AG09319 (cell line): ENCODE measurements at regions not wholly inside any gene's neighbourhood (a gene's known extent, or its start where the extent isn't known, plus 50 kb on each side); places are given as distances from the start of the nearest gene placed in this dataset.

Source experiments
- DNase-seq: peaks from one replicate; pipeline ENCODE4 v3.0.0-alpha.2; 2010; ENCODE audit warnings: low read depth; ENCODE audit errors: extremely low read depth
- TF ChIP-seq, protein P1 (sequence below): IDR thresholded peaks from 2 replicates; pipeline ENCODE4 v1.5.1; 2011; ENCODE audit warnings: low read depth, mild to moderate bottlenecking, inconsistent platforms, low read length, moderate library complexity

DNA sequence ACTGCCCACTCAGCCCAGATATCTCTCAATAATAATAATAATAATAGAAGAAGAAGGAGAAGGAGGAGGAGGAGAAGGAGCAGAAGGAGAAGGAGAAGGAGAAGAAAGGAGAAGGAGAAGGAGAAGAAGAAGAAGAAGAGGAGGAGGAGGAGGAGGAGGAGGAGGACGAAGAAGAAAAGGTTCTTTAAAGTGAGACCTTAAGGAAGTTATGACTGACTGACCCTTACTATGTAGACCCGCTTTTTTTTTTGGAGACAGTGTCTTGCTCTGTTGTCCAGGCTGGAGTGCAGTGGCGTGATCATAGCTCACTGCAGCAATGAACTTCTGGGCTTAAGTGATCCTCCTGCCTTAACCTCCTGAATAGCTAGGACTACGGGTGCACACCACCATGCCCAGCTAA lies 88.9 kb upstream of the RFX8 start:
- DNase-seq = no peak
- TF ChIP-seq, protein P1, sequence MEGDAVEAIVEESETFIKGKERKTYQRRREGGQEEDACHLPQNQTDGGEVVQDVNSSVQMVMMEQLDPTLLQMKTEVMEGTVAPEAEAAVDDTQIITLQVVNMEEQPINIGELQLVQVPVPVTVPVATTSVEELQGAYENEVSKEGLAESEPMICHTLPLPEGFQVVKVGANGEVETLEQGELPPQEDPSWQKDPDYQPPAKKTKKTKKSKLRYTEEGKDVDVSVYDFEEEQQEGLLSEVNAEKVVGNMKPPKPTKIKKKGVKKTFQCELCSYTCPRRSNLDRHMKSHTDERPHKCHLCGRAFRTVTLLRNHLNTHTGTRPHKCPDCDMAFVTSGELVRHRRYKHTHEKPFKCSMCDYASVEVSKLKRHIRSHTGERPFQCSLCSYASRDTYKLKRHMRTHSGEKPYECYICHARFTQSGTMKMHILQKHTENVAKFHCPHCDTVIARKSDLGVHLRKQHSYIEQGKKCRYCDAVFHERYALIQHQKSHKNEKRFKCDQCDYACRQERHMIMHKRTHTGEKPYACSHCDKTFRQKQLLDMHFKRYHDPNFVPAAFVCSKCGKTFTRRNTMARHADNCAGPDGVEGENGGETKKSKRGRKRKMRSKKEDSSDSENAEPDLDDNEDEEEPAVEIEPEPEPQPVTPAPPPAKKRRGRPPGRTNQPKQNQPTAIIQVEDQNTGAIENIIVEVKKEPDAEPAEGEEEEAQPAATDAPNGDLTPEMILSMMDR = no peak

DNA sequence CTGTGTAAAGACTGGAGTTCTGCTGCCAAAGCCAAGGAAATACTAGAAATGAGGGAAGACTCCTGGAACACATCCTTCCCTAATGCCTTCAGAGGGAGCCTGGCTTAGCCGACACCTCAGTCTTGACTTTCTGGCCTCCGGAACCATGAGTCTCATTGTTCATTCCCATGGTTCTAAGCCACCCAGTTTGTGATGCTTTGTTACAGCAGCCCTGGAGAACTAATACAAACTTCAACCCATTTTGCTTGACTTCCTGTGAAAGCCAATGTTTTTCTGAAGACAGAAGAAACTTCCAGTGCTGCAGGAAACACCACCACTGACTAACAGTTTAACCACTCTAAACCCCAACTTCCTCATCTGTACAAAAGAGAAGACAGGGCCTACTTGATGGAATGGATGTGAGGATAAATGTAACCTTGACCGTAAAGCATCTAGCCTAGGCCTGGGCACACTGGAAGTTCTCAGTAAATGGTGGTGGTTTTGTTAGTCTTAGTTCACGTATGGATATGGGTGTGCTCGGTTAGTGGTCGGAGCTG lies 85.9 kb upstream of the RFX8 start:
- TF ChIP-seq, protein P1 = no peak
- no peak for DNase-seq

DNA sequence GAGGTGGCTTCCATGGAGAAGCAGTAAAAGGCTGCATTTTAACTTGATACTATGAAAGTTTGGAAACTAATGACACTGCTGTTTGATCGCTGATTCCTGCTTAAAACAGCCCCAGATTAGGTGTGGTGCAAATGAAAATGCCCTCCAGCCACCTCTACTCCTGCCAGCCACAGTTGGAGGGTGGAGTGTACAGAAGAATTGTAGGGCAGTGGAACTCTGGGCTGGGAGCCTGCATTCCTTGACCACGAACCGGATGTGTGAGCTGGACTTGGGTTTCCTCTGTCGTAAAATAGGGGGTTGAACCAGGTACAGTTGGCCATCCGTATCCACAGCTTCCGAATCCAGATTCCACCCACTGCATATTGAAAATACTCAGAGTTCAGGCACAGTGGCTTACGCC lies 84.6 kb upstream of the RFX8 start:
- TF ChIP-seq, protein P1 = no peak
- DNase-seq = no peak

DNA sequence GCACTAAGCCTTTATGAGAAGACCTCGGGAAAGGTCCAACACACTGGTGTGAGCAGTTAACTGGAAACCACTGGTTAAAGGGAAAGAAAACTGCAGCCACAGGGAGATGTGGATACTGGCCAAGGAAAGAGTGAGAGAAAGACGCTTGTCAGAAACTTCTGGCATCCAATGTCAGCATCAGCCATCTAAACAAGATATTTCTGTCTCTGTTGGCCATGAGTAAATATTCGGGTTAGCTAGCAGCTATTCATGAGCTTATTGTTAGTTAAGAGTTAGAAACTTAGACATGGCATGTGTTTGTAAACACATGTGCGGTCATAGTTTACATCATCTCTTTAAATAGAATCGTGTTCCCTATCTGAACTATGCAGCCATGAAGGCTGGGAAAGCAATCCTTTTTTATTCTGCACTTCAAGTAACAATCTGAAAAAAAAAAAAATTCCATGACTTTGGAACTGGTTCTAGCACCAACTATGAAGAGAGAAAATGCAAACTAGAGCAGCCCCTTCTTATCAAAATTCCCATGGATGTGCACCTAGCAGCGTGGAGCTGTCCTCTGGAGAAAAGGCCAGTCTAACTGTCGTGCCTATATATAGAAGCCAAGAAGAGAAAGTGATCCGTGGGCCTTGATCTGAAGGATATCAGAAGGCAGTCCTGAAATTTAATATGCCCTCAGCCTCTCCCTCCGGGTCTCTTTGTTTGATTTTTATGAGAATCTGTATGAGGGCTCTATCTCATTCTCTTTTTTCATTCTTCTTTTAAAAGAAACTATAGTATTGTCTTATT lies 84.0 kb upstream of the RFX8 start:
- DNase-seq = peak; percentile 41
- TF ChIP-seq, protein P1 = no peak

DNA sequence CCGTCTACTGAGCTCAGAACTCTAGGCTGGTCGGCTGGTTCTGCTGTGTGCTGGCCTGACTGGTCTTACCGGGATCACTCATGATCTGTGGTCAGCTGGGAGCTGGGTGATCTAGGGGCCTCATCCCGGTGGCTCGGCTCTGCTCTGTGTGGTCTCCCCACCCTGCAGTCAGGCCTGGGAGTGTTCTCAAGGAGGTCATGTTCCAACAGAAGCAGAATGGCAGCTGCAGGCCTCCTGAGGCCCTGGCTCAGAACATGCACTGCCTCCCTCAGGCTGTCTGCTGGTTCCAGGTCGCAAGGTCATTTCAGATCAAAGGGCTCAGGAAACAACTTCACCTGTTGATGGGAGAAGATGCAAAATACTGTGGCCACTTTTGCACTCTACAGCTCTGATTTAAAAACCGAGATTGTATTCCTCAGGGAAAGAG lies 81.1 kb upstream of the RFX8 start:
- TF ChIP-seq, protein P1 = no peak
- DNase-seq = no peak

DNA sequence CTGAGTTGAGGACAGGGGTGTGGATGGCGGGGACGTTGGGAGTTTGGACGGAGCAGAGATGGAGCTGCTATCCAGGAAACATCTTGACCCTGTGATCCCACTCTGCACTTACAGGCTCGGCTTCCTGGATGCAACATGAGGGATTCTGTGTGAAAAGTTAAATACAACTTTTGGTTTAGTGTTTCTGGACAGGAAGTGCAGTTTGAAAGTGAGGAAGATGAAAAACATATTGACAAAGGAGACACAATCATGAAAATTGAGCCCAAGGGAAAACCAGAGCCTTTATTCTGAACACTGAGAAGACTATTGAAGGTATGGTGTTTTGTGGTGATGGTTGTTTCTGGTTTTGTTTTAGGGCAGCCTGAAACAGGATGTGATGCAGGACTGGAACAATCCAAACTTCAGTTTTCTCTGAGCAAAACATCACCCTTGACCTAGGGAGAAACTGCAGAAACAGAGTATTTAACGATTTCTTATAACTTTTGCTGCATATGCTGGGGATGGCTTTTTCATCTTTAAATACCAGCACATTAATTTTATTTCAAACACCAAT lies 76.5 kb upstream of the RFX8 start:
- no peak for DNase-seq
- TF ChIP-seq, protein P1 = no peak

DNA sequence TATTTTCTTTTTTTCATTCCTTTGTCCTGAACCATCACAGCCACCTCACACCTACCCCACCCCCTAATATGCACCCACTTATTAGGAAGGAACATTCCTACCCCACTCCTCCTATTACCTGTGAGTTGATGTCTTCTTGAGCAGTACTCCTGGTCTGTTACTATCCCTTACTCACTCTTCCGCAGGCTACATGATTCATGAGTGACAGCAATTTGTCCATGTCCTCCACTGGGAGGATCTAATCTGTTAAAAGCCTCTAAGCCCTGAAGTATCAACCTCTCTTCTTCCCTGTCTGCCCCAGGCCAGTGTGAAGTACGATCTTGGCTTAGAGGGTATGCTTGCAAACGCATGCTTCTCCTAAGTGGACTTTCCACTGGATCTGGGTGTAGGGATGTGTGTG lies 75.6 kb upstream of the RFX8 start:
- TF ChIP-seq, protein P1 = no peak
- DNase-seq = no peak
